Tongue (tissue), 1 donor: ENCODE measurements at regions not wholly inside any gene's neighbourhood (a gene's known extent, or its start where the extent isn't known, plus 50 kb on each side); places are given as distances from the start of the nearest gene placed in this dataset.

Experiments
- DNase-seq: peaks from one replicate; pipeline ENCODE4 v3.0.0-alpha.2; 2015

DNA sequence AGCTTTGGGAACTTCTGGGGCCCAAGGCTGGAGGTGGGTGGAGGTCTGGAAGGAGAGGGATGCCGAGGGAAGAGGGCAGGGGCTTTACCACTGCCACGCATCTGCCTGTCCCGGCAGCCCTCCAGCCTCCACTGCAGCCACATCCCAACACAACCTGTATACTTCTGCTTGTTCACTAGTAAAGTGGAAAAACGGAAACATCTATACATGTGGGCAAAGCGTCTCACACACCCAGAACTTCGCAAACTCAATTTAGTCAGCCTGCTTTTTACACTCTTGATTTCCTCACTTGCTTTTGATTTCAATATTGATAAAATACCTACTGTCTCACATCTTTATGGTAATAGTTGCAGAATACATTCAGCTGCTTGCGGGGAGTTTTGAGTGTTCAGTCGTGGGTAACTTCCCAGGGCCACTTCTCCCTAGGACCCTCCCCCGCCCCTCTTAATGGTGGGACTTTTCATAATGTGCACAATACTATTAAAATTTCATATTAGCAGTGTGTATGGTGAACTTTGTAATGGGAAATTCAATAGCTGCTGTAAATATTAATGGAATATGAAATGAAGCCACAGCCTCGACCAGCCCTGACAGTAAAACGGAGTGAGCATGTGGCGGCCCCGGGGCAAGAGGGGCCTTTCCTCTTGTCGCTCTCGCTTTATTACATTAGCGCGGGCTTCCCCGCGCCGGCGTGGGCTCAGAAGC, 85.2 kb downstream of the NR2F2 start:
- no peak for DNase-seq

DNA sequence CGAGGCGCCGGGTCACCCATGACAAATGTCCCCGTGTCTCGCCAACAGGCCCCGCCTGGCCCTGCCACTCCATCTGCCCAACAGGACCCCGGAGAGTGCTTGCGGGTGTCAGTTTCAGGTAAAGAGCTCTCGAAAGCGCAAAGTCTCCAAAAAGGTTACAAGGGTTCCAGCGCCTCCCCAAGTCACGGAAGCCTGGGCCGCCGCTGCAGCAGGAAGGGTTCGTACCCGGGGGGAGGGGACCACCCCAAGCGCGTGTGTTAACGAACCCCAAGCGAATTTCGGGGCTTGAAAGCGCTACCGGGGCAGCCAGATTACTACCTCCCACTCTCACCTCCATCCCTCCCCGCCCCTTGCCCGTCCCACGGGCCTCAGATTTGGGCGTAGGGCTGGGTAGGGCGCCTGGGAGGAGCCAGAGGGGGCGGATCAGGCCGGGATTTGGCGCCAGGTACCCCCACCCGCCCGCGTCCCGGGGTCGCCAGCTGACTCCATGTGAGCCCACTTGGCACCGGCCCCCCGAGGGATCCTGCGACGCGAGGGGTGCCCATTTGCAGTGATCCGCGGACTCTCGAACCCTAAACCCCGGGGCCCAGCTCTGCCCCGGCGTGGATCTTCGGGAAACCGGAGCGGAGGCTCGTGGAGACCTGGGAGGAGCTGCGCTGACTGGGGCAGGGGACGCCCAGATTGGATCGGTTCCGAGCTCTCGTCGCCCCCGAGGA, 85.9 kb downstream of the NR2F2 start:
- DNase-seq = no peak

- no peak for DNase-seq
Observed at GRCh38 chr15:96416934-96417759, 86.6 kb downstream of the NR2F2 start.

DNA sequence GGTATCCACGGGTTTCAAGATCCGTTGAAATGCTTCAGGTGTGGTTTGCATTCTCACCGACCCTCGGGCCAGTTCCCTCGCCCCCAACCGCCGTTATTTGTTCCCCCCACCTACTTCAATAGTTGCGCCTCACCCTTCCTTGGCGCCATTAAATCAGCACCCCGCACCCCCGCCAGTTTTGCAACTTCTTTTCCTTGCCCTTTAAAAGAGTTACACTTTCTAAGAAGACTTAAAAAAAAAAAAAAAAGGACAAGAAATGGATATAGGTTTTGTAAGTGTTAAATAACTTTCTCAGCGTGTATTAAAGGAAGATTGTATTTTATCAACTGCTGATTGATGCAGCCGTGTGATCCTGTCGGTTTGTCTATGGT, 87.2 kb downstream of the NR2F2 start:
- DNase-seq = no peak

GRCh38 chr15:96418146-96418545, 87.6 kb downstream of the NR2F2 start:
- DNase-seq = no peak

GRCh38 chr15:96421178-96421601, 90.7 kb downstream of the NR2F2 start:
- no peak for DNase-seq

DNA sequence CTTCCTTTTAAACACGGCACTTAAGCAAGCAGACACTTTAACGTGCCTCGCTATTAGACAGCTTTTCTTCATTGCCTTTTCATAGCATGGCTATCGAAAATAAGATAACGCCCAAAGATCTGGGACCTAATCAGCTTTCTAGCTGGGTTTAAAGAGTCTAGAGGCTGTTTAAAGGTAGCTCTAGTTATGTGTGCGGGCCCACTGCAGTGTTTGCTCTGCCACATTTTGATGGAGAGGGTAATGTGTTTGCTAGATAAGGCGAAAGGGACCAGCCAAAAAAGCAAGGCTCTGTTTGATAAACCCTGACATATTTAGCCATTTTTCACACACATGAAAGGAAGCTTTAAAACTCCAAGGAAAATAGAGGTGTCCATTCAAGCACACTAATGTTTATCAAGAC, 91.6 kb downstream of the NR2F2 start:
- DNase-seq = no peak

GRCh38 chr15:96424674-96425073, 94.2 kb downstream of the NR2F2 start:
- DNase-seq = no peak

GRCh38 chr15:96428742-96429141, 98.2 kb downstream of the NR2F2 start:
- DNase-seq = no peak

- DNase-seq = no peak
Observed at GRCh38 chr15:96431786-96432185, 101.3 kb downstream of the NR2F2 start.

DNA sequence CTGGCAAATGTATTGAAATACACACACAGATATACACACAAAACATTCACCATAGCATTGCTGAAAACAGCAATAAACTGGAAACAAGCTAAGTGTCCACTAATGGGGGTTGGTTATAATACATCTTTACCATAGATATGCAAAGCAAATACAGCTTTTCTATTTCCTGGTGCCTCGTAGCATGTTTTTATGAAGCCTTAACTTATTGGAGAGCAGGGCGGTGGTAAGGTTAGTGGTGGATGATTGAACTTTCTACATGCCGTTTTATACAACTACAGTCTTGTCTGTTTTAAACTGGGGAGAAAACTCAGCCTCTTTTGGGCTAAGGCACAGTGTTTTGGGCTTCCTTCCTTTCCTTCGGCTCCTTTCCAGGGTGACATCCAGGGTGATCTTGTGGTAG, 104.5 kb downstream of the NR2F2 start:
- DNase-seq = no peak

DNA sequence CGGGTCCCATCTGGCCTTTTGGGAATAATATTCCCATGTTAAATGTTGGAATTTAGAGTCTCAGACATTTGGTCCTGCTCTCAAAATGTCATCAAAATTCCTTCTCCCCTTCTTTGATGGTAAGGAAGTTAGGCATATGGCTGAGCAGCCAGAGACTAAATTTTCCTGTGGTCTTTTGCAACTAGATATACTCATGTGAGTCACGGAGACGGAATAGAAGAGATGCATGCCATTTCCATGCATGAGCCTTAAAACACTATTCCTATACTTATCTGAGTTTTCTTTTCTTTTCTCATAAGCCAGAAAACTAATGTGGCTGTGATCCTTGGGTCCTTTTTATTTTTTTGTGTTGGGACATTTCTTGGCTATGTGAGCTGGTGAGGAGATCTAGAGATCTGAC, 105.3 kb downstream of the NR2F2 start:
- no peak for DNase-seq

- no peak for DNase-seq
Observed at GRCh38 chr15:96440978-96441377, 110.5 kb downstream of the NR2F2 start.

DNA sequence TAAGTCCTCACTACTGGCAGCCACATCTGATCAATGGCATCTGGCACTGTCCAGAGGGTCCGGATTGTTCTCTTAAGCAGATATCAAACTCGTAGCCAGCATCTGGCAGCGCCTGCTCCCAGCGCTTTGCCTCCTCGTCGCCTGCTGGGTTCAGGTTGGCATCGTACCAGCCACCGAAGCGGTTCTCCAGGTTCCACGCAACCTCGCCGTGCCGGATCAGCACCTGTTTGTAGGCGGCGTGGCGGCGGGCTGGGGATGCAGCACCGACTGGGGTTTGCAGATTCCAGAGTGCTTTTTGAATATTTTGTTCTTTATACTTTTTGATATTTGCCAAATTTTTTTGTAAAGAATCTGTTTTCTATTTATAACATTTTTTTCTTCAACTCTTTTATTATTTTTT, 111.6 kb downstream of the NR2F2 start:
- no peak for DNase-seq

DNA sequence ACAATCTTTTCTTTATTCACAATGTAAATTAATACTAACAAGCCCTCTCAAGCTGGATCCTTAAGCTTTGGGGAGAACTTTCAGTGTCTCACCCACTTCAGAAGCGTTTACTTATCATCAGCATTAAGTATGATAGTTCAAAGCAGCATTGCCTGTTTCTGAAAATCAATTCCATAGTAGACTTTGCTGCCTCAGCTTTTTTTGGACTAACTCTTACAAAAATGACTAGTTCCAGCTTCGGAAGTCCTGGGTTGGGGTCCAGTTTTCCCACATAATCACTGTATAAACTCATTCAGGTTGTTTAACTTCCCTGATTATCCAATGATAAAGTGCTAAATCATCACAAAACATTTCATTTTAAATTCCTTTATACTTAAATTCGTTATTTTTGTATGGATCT, 114.4 kb downstream of the NR2F2 start:
- no peak for DNase-seq

GRCh38 chr15:96448923-96449322, 118.4 kb downstream of the NR2F2 start:
- no peak for DNase-seq

- DNase-seq = no peak
Observed at GRCh38 chr15:96457841-96458240, 127.3 kb downstream of the NR2F2 start.

DNA sequence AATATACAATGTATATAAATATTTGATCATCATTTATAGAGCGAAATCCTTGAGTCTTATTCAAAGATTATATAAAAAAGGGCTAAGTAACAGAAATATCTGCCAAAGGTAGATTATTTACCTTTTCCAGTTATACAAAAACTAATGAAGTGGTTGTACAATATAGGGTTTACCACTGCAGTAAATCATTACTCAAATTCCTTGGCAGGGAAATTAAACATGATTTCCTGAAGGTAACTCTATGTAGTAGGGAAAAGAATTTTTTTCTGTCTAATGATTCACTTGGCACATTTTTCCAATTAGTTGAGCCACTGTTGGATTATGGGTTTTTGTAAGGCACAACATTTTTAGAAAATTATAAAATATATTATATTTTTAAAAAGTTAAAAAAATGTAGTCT, 129.6 kb downstream of the NR2F2 start:
- no peak for DNase-seq

GRCh38 chr15:96462768-96463750, 132.6 kb downstream of the NR2F2 start:
- no peak for DNase-seq

GRCh38 chr15:96466389-96466947, 136.0 kb downstream of the NR2F2 start:
- no peak for DNase-seq

DNA sequence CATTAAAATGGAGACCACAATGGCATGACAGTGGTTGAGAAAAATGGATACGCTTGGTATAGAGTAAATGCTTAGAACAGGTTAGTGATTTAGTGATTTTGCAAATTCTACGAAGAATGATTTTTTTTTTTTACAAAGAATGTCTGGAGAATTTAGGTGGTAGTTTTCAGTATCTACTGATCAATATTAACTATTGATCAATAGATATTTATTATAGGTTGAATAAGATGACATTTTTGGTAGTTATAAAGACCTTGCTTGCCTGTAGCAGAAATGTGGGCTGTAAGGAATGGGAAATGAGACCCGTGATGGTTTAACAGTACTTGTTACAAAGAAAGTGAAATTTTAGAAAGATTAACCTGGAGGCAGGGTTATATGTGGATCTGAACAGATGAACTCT, 137.5 kb downstream of the NR2F2 start:
- no peak for DNase-seq
